ENCODE measurements at regions not wholly inside any gene's neighbourhood (a gene's known extent, or its start where the extent isn't known, plus 50 kb on each side); places are given as distances from the start of the nearest gene placed in this dataset.

DNA sequence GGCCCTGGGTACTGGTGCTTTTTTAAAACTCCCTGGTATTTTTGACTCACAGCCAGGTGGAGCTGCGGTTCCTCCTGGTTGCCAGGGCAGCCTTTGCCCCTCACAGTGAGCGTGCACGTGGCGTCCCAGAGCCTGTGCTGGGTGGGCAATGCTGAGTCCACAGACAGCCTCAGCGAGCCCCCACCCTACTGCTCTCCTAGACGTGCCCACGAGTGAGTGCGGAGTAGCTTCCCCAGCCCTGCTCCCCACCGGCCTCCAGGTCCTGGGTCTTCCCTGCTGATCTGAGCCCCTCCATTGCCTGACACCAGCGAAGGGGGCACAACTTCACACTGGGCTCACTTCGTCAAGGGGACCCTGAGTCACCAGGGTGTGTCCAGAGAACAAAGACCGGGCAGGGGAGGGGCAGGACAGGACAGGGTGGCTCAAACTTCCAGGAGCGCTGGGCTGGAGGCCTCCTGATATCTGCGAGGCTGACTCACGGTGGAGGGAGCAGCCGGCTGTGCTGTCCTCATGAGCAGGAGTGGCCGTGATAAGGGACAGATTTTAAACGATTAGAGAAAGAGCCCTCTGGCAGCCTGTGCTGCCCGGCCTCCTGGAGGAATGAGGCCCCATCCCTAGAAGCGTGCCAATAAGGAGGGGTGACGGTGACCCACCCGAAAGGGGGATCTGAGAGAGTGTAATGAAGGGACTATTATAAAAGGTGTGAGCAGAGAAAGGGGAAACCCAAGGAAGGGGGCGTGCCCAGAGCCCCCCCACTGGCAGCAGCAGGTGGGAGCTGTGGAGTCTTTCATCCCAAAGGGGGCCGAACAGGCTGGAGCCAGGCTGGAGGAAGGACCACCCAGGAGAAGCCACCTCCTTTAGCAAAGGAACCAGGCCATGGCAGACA, 129.3 kb upstream of the FGF3 start:
- Histone ChIP-seq H3K4me3 (ENCODE audit: low read depth, low read length) (no peak overlapping the region), H3K36me3 (ENCODE audit: control insufficient read depth, insufficient read depth, low read length) (no peaks in the 10 kb centered on the region), H3K27me3 (ENCODE audit: control insufficient read depth, insufficient read depth, low read length) (peaks cover 4% of the 10 kb centered on the region; the same call in 1 of the 2 replicates)
- no peak for DNase-seq (ENCODE audit: low read depth)
- no peak for TF ChIP-seq CTCF (IDR thresholded peaks at IDR 0.05; ENCODE audit: insufficient read depth, low read depth, low read length)
- CTCF ChIA-PET = interaction anchor here (1.1 to 1.5 kb wide), 2 partner anchors 32 to 131 kb away, joined by 3 read pairs; no protein-coding TSS in a partner anchor
- POLR2A ChIA-PET = no interaction called here

GRCh38 chr11:69949327-69949726, 128.8 kb upstream of the ANO1 start:
- peaks cover 4% of the 10 kb centered on the region; the same call in 1 of the 2 replicates for H3K27me3 ChIP-seq (ENCODE audit: control insufficient read depth, insufficient read depth, low read length)
- ChIA-PET POLR2A (no interaction called here), CTCF (interaction anchor here (0.6 to 1.5 kb wide), 3 partner anchors 10 to 131 kb away, joined by 3 to 5 read pairs (median 3); no protein-coding TSS in a partner anchor)
- no peak for TF ChIP-seq CTCF (IDR thresholded peaks at IDR 0.05; ENCODE audit: insufficient read depth, low read depth, low read length)
- no peaks in the 10 kb centered on the region for H3K36me3 ChIP-seq (ENCODE audit: control insufficient read depth, insufficient read depth, low read length)
- peak; percentile 27 for DNase-seq (ENCODE audit: low read depth)
- H3K4me3 ChIP-seq (ENCODE audit: low read depth, low read length) = no peak overlapping the region

DNA sequence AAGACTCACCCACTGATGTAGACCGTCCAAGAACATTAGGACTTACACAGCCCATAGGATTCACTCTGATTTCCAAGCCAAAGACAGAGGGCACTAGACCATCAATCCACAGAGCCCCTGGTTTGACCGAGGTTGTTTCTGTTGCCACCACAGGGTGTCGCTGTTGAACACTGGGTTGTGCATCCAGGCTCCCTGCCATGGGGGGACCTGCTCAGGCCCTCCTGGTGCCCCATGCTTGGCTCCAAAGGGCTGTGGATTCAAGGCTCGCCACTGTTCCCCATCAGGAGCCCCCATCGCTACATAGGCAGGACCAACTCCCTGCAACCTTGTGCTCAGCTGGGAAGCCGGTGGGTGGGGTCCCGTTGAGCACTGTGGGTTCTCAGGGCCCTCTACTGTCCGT, 128.0 kb upstream of the ANO1 start:
- CTCF ChIA-PET = interaction anchor here (0.6 to 1.5 kb wide), 3 partner anchors 9 to 130 kb away, joined by 3 to 5 read pairs (median 3); no protein-coding TSS in a partner anchor
- peaks cover 3% of the 10 kb centered on the region; the same call in 1 of the 2 replicates for H3K27me3 ChIP-seq (ENCODE audit: control insufficient read depth, insufficient read depth, low read length)
- peak; percentile 40 for TF ChIP-seq CTCF (IDR thresholded peaks at IDR 0.05; ENCODE audit: insufficient read depth, low read depth, low read length)
- no peaks in the 10 kb centered on the region for H3K36me3 ChIP-seq (ENCODE audit: control insufficient read depth, insufficient read depth, low read length)
- no peak overlapping the region for H3K4me3 ChIP-seq (ENCODE audit: low read depth, low read length)
- no peak for DNase-seq (ENCODE audit: low read depth)
- POLR2A ChIA-PET = no interaction called here

DNA sequence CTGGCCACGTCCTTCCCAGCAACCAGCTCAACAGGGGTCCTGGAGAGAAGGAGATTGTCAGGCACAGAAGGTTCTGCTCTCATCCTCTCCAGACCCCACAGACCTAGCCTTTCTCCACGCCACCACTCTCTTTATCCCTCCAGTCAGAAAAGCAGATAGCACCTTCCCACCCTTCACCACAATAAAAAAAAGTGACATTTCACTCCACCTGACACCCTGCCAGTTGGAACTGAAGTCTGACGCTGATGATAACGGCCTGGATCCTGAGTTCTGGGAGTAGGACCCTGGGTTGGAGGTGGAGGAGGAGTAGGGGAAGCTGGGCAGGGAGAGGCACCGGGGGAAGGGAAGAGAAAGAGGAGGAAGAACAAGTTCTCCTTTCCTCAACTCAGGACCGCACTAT, 127.5 kb upstream of the ANO1 start:
- POLR2A ChIA-PET = no interaction called here

More for the DNA sequence above, 127.5 kb upstream of the ANO1 start:
- no peak overlapping the region for H3K4me3 ChIP-seq (ENCODE audit: low read depth, low read length)
- H3K36me3 ChIP-seq (ENCODE audit: control insufficient read depth, insufficient read depth, low read length) = no peaks in the 10 kb centered on the region
- CTCF ChIA-PET = no interaction called here
- DNase-seq (ENCODE audit: low read depth) = no peak
- H3K27me3 ChIP-seq (ENCODE audit: control insufficient read depth, insufficient read depth, low read length) = peaks cover 3% of the 10 kb centered on the region; the same call in 1 of the 2 replicates
- TF ChIP-seq CTCF (IDR thresholded peaks at IDR 0.05; ENCODE audit: insufficient read depth, low read depth, low read length) = no peak

Measured in BJ (cell line).